B cell (primary cell): ENCODE measurements at regions not wholly inside any gene's neighbourhood (a gene's known extent, or its start where the extent isn't known, plus 50 kb on each side); places are given as distances from the start of the nearest gene placed in this dataset.

ENCODE experiments used
- ATAC-seq: fragments of 200-7000 bp; cut with Tn5 transposase; one replicate; pipeline ENCODE4 v1.10.0; 2021; ENCODE audit warnings: low read depth, mild to moderate bottlenecking, moderate number of reproducible peaks, moderate library complexity
- CTCF ChIA-PET: fragments of 350-600 bp; sonication (Branson Sonifier 250); formaldehyde crosslinking; loops from one replicate; lab custom pipeline; 2021; ENCODE audit warnings: antibody characterized with exemption, inconsistent platforms; lab: Charles Lee
- POLR2A ChIA-PET: fragments of 350-600 bp; sonication (Branson Sonifier 250); formaldehyde crosslinking; loops from one replicate; lab custom pipeline; 2021; ENCODE audit warnings: antibody characterized with exemption; lab: Charles Lee
- DNase-seq: peaks from one replicate; pipeline ENCODE4 v3.0.0; 2013
- H2AFZ ChIP-seq: 2 replicates; pipeline ENCODE4 v1.6.1; 2012; ENCODE audit warnings: mild to moderate bottlenecking, low read depth, low read length; ENCODE audit not compliant: insufficient read depth, poor library complexity, severe bottlenecking
- H3K27ac ChIP-seq, 2 donors: 1 replicate in 1 of 2; 2 replicates in 1 of 2; pipeline ENCODE4 v1.5.1; 2012 to 2013; ENCODE audit warnings: low read length in 2 of 2, mild to moderate bottlenecking in 2 of 2, moderate library complexity in 1 of 2
- H3K27me3 ChIP-seq, 4 experiments: fragments of 200-600 bp in 1 of 4; sonication (generic) in 1 of 4; replicated peaks in 1 of 4; 1 replicate in 2 of 4; 2 replicates in 2 of 4; pipeline versions ENCODE4 v1.6.1 to v1.7.0; 2013 to 2016; ENCODE audit warnings: low read length in 3 of 4, mild to moderate bottlenecking in 2 of 4, mixed read lengths in 1 of 4, moderate library complexity in 1 of 4; ENCODE audit not compliant: insufficient read depth in 4 of 4, control insufficient read depth in 3 of 4; ENCODE audit errors: control extremely low read depth in 1 of 4
- H3K36me3 ChIP-seq, 2 experiments: replicated peaks in 1 of 2; 1 replicate in 1 of 2; 2 replicates in 1 of 2; pipeline versions ENCODE4 v1.6.1 to v1.7.1; 2013; ENCODE audit warnings: low read length in 1 of 2; ENCODE audit not compliant: insufficient read depth in 2 of 2, control insufficient read depth in 1 of 2; ENCODE audit errors: control extremely low read depth in 1 of 2, extremely low read depth in 1 of 2
- H3K4me1 ChIP-seq, 2 donors: fragments of 200-600 bp in 1 of 2; sonication (generic) in 1 of 2; 1 replicate in 1 of 2; 2 replicates in 1 of 2; pipeline versions ENCODE4 v1.5.1 to v1.6.1; 2013 to 2017; ENCODE audit warnings: low read length in 2 of 2; ENCODE audit not compliant: control insufficient read depth in 2 of 2, insufficient read depth in 2 of 2
- H3K4me2 ChIP-seq: replicated peaks from 2 replicates; pipeline ENCODE3; 2012; ENCODE audit warnings: mild to moderate bottlenecking, low read depth, low read length; ENCODE audit not compliant: poor library complexity, severe bottlenecking
- H3K4me3 ChIP-seq, 5 experiments: fragments of 200-600 bp in 1 of 5; sonication (generic) in 1 of 5; 1 replicate in 3 of 5; 2 replicates in 2 of 5; pipeline versions ENCODE4 v1.5.1 to v1.7.0; 2011 to 2016; ENCODE audit warnings: low read length in 4 of 5, mild to moderate bottlenecking in 4 of 5, low read depth in 2 of 5, control low read depth in 1 of 5, moderate library complexity in 1 of 5; ENCODE audit not compliant: insufficient read depth in 1 of 5; ENCODE audit errors: control extremely low read depth in 1 of 5, extremely low read depth in 1 of 5
- H3K79me2 ChIP-seq: fragments of 200-600 bp; sonication (generic); one replicate; pipeline ENCODE4 v1.6.0; 2016; ENCODE audit warnings: low read length; ENCODE audit not compliant: control insufficient read depth, insufficient read depth
- H3K9ac ChIP-seq: fragments of 200-600 bp; sonication (generic); 2 replicates; pipeline ENCODE4 v1.6.1; 2017; ENCODE audit warnings: mild to moderate bottlenecking, low read length, moderate library complexity
- H3K9me3 ChIP-seq, 3 donors: one replicate each; pipeline versions ENCODE4 v1.6.1 to v1.7.1; 2013; ENCODE audit warnings: low read length in 2 of 3; ENCODE audit not compliant: control insufficient read depth in 2 of 3, insufficient read depth in 1 of 3; ENCODE audit errors: control extremely low read depth in 1 of 3
- H4K20me1 ChIP-seq: 2 replicates; pipeline ENCODE4 v1.6.0; 2012; ENCODE audit warnings: mild to moderate bottlenecking, low read length; ENCODE audit not compliant: insufficient read depth, control insufficient read depth, poor library complexity, severe bottlenecking
- H3K27ac Mint-ChIP-seq: one replicate; pipeline ENCODE4 v1.8.0; 2021; ENCODE audit warnings: mixed read lengths
- H3K27me3 Mint-ChIP-seq: one replicate; pipeline ENCODE4 v1.8.0; 2021; ENCODE audit warnings: mixed read lengths
- H3K4me1 Mint-ChIP-seq: one replicate; pipeline ENCODE4 v1.8.0; 2021; ENCODE audit warnings: mixed read lengths
- H3K4me3 Mint-ChIP-seq: one replicate; pipeline ENCODE4 v1.8.0; 2021; ENCODE audit warnings: mixed read lengths
- H3K9me3 Mint-ChIP-seq: one replicate; pipeline ENCODE4 v1.8.0; 2022; ENCODE audit warnings: mixed read lengths; ENCODE audit not compliant: insufficient read depth
- EZH2 ChIP-seq: IDR thresholded peaks from 2 replicates; pipeline ENCODE4 v1.6.1; 2012; ENCODE audit warnings: borderline replicate concordance, low read depth, mild to moderate bottlenecking, moderate library complexity, low read length; ENCODE audit not compliant: insufficient read depth, poor library complexity, severe bottlenecking
- WGBS: methylation state at CpG from one replicate; pipeline ENCODE4 v1.1.5; 2013; ENCODE audit warnings: missing lambda C conversion rate; ENCODE audit not compliant: insufficient coverage; 5-methylcytosine and 5-hydroxymethylcytosine counted together
- intact Hi-C: fragments of 100-400 bp; cut with micrococcal nuclease; formaldehyde crosslinking; loops from one replicate; pipeline ENCODE4 v1.10.0; 2022
- TF ChIP-seq, protein P1 (sequence below): fragments of 200-600 bp; IDR thresholded peaks from one replicate; pipeline ENCODE4 v1.8.0; 2022; ENCODE audit warnings: antibody characterized with exemption, mild to moderate bottlenecking

- Mint-ChIP-seq H3K4me1 (no peaks in the 10 kb centered on the region), H3K27ac (no peak overlapping the region), H3K27me3 (peaks cover 12% of the 10 kb centered on the region), H3K4me3 (no peak overlapping the region), H3K9me3 (no peaks in the 10 kb centered on the region)
- Histone ChIP-seq H3K4me3 (no peak overlapping the region), H3K36me3 (no peaks in the 10 kb centered on the region), H3K79me2 (no peaks in the 10 kb centered on the region), H3K9me3 (no peaks in the 10 kb centered on the region), H3K27ac (no peak overlapping the region), H4K20me1 (no peaks in the 10 kb centered on the region), H3K4me1 (no peaks in the 10 kb centered on the region), H3K9ac (no peak overlapping the region), H3K4me2 (no peak overlapping the region), H3K27me3 (no peaks in the 10 kb centered on the region), H2AFZ (no peak overlapping the region)
- POLR2A ChIA-PET, result no interaction called here
- intact Hi-C loops, result no loop called here
- ATAC-seq (no peak), DNase-seq (no peak)
- TF ChIP-seq EZH2, result no peak
- TF ChIP-seq, protein P1, sequence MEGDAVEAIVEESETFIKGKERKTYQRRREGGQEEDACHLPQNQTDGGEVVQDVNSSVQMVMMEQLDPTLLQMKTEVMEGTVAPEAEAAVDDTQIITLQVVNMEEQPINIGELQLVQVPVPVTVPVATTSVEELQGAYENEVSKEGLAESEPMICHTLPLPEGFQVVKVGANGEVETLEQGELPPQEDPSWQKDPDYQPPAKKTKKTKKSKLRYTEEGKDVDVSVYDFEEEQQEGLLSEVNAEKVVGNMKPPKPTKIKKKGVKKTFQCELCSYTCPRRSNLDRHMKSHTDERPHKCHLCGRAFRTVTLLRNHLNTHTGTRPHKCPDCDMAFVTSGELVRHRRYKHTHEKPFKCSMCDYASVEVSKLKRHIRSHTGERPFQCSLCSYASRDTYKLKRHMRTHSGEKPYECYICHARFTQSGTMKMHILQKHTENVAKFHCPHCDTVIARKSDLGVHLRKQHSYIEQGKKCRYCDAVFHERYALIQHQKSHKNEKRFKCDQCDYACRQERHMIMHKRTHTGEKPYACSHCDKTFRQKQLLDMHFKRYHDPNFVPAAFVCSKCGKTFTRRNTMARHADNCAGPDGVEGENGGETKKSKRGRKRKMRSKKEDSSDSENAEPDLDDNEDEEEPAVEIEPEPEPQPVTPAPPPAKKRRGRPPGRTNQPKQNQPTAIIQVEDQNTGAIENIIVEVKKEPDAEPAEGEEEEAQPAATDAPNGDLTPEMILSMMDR, result no peak
- CTCF ChIA-PET, result no interaction called here
- 92% methylated on average over 2 of the region's 5 CpGs for WGBS
These were observed 178.9 kb upstream of the SULF2 start for GRCh38 chr20:47964149-47964548.

DNA sequence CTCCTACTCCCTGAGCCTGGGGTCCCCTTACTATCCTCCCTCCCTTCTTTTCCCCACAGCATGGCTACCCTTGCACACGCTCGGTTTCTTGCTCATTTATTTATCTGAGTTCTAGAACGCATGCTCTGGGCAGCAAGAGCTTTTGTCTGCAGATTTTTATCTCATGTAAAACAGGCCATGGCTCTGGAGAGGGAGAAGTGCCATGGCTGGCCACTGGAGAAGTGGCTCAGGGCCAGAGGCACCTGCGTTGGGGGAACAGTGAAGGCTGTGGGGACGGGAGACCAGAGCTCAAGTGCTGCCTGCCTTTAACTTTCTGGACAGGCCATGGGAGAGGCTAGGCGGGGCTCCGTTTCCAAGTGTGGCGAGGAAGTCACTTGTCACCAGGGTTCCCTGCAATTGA lies 177.7 kb upstream of the SULF2 start:
- ATAC-seq (no peak), DNase-seq (no peak)
- 78% methylated on average over 8 of the region's 8 CpGs for WGBS
- intact Hi-C loops, result no loop called here
- Histone ChIP-seq H3K27me3 (no peaks in the 10 kb centered on the region), H2AFZ (no peak overlapping the region), H3K79me2 (no peaks in the 10 kb centered on the region), H3K4me1 (no peaks in the 10 kb centered on the region), H3K9ac (no peak overlapping the region), H3K4me2 (no peak overlapping the region), H3K36me3 (no peaks in the 10 kb centered on the region), H3K27ac (no peak overlapping the region), H4K20me1 (no peaks in the 10 kb centered on the region), H3K9me3 (no peaks in the 10 kb centered on the region), H3K4me3 (no peak overlapping the region)
- TF ChIP-seq, protein P1, result no peak
- no peak for TF ChIP-seq EZH2
- no peaks in the 10 kb centered on the region for H3K9me3 Mint-ChIP-seq
- peaks cover 12% of the 10 kb centered on the region for H3K27me3 Mint-ChIP-seq
- ChIA-PET POLR2A (no interaction called here), CTCF (no interaction called here)
- no peak overlapping the region for H3K27ac Mint-ChIP-seq
- no peak overlapping the region for H3K4me3 Mint-ChIP-seq
- no peaks in the 10 kb centered on the region for H3K4me1 Mint-ChIP-seq
